GM19372 (cell line): ENCODE measurements at regions not wholly inside any gene's neighbourhood (a gene's known extent, or its start where the extent isn't known, plus 50 kb on each side); places are given as distances from the start of the nearest gene placed in this dataset.
"Not testable (repeated sequence)": the region's sequence is repeated elsewhere in the genome, so short reads cannot be mapped to it uniquely, and the experiment has no call there.

Source experiments
- ATAC-seq: cut with Tn5 transposase; IDR thresholded peaks from one replicate; pipeline ENCODE4 v1.9.1; 2021; ENCODE audit warnings: mild to moderate bottlenecking, low read depth, moderate library complexity; ENCODE audit not compliant: unreplicated experiment

- no peak for ATAC-seq
Observed at GRCh38 chr5:125415126-125415525, 668.7 kb upstream of the ZNF608 start.

- ATAC-seq, result no peak
Observed at GRCh38 chr5:125416055-125416454, 669.6 kb upstream of the ZNF608 start.

DNA sequence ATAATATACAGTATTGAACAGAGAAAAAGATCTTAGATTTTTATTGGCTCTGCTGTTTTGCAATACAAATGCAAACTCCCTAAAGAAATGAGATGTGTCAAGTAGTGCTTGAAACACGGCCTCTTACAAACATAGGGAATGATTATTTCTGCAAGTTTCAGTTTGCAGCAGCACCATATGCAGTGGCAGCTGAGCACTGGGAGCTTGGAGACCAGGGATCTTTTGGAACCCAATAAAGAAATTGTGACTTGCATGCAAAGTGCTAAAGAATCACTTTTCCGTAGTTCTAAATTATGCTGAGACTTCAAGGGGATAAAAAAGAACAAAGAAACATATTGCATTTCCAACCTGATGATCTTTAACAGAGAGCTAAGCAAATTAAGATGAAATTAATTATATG lies 674.6 kb upstream of the ZNF608 start:
- no peak for ATAC-seq

DNA sequence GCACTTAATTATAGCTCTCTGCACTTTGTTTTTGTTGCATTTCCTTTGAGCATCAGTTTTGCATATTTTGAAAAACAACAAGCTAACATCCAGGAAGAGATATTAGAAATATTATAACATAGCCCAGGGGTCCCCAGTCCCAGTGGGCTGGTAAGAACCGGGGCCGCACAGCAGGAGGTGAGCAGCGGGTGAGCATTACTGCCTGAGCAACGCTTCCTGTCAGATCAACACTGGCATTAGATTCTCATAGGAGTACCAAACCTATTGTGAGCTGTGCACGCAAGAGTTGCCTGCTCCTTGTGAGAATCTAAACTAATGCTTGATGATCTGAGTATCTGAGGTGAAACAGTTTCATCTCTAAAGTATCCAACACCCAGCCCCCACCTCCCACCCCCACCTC lies 675.9 kb upstream of the ZNF608 start:
- ATAC-seq, result no peak

DNA sequence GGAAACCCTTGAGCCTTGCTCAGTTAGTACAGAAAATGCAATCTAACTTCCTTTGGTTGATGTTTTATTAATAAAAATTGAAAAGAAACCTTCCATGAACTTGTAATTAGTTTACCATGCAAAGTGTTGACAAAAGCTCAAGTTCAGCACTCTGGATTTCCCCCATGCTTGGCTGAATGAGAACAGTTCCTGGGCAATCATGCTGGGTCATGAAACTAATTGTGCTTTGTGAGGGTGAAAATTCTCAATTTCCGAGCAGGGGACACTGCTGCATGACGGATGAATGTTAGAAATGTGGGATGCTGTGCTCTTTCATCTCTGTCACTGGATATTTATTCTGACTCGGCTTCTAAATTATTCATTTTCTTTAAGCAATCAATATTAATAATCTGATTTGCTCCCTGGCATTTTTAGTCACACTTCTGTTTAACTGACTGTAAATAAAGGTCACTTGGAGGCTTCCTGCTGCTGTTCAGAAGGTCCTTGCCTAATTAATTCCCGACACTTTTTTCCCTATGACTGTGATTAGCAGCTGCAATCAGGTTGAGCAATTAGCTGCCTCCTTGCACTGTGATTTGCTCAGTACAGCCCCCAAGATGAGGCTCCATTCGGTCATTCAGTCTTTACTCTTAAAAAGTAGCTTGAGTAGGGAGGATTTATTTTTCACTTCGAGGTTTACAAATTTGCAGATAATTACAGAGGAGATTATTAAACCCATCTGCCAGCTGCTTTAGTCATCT lies 678.1 kb upstream of the ZNF608 start:
- no peak for ATAC-seq

DNA sequence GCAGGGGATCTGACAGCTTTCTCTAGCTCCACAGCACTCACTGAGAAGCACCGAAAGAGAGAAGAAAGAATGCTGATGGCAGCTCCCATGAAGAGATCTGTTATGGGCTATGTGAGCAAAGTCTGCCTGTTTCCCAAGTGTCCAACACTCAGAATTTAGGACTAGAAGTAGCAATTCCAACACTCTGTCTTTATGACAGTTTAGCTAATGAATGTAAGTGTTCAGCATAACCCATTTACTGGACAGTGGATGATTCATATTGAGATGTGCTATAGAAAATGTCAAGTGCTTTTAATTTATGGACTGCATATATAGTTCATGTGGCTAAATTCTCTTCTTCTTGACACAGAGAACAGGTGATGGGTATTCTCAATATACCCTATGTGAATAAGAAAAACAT lies 683.1 kb upstream of the ZNF608 start:
- ATAC-seq, result no peak

- no peak for ATAC-seq
Observed at GRCh38 chr5:125433457-125433856, 687.0 kb upstream of the ZNF608 start.

DNA sequence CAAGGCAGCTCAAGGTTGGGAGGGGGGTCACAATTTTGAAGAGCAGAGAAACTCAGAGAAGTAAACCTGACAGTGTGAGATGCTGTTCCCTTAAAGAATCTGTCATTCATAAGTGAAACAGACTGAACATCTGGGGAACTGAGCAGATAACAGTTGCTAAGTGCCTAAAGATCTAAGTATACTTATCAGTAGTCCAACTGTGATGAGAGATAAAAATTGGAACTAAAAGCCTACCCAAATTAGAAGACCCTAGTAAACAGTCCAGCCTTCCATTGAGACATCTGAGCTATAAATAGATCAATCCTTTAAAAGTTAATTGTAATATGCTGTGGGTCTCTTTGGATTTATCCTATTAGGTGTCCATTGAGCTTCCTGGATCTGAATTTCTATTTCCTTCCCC lies 692.8 kb upstream of the ZNF608 start:
- no peak for ATAC-seq

- no peak for ATAC-seq
Observed at GRCh38 chr5:125440905-125441304, 694.5 kb upstream of the ZNF608 start.

GRCh38 chr5:125446986-125447385 lies 700.5 kb upstream of the ZNF608 start:
- ATAC-seq, result no peak

DNA sequence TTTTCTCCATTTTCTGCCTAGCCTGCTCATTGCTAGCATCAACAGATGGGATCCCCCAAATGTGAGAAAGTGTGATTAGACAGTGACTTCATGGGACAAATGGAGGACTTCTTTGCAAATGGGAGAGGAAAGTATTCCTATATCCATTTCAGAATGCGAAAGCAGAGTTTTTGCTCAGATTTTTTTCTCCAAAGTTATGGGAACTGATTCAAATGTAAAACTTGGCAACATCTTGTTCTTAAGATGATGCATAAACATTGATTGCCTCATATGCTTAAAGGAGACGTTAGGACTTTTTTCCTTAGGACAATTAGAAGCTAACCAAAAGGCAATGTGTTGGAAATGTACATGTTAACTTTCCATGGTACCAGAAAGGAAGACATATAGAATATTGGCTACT lies 704.3 kb upstream of the ZNF608 start:
- ATAC-seq, result no peak

GRCh38 chr5:125451622-125452021 lies 705.2 kb upstream of the ZNF608 start:
- ATAC-seq, result no peak

DNA sequence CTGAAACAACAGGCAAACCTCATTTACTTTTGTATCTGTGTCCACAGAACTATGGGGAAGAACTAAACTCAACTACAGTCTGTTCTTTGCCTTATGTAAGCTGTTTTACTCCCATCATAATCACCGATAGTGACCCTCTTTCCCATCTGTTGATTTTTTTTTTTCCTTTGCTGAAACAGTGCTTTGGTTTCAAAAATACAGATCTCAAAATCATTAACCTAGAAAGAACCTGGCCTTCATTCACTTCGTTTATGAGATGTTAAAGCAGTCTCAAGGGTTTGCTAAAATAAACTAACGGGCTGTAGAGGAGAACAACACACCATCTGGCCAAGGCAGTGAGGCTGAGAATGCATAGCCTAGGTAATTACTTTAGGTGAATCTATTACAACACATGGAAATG lies 706.6 kb upstream of the ZNF608 start:
- no peak for ATAC-seq

DNA sequence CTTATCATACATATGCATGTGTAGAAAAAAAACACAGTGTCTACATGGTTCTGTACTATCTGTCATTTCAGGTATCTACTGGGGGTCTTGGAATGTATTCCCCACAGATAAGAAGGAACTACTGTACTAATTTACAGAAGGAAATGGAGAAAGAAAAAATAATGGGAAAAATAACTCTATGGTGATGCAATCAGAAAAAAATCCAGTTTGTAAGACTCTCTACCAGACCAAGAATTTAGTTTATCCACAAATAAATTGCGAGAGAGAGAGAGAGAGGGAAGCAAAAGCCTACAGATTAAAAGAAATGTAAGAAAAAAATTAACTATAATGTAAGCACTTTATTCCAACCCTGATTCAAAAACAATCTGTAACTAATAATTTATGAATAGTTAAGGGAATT lies 708.6 kb upstream of the ZNF608 start:
- no peak for ATAC-seq

GRCh38 chr5:125456005-125456404 lies 709.6 kb upstream of the ZNF608 start:
- not testable (repeated sequence) for ATAC-seq

DNA sequence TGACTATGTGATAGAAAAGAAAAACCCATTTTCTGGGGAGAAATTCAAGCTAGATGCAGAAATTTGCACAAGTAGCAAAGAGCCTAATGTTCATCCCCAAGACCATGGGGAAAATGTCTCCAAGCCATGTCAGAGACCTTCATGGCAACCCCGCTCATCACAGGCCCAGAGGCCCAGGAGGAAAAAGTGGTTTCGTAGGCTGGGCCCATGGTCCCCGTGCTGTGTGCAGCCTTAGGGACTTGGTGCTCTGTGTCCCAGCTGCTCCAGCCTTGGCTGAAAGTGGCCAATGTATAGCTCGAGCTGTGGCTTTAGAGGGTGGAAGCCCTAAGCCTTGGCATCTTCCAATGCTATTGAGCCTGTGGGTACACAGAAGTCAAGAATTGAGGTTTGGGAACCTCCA lies 711.2 kb upstream of the ZNF608 start:
- ATAC-seq, result no peak

DNA sequence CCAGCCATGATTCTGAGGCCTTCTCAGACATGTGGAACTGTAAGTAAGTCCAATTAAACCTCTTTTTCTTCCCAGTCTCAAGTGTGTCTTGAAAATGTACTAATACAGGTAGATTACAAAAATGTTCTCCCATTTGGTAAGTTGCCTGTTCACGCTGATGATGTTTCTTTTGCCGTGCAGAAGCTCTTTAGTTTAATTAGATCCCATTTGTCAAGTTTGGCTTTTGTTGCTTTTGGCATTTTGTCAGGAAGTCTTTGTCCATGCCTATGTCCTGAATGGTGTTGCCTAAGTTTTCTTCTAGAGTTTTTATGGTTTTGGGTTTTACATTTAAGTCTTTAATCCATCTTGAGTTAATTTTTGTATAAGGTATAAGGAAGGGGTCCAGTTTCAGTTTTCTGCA lies 712.5 kb upstream of the ZNF608 start:
- not testable (repeated sequence) for ATAC-seq

- ATAC-seq, result no peak
Observed at GRCh38 chr5:125461641-125462072, 715.2 kb upstream of the ZNF608 start.

- no peak for ATAC-seq
Observed at GRCh38 chr5:125463466-125464092, 717.1 kb upstream of the ZNF608 start.

GRCh38 chr5:125464847-125465432 lies 718.5 kb upstream of the ZNF608 start:
- no peak for ATAC-seq

- no peak for ATAC-seq
Observed at GRCh38 chr5:125465703-125466102, 719.3 kb upstream of the ZNF608 start.

GRCh38 chr5:125467222-125467621 lies 720.8 kb upstream of the ZNF608 start:
- ATAC-seq, result no peak
